HEK293 (cell line): ENCODE measurements at regions not wholly inside any gene's neighbourhood (a gene's known extent, or its start where the extent isn't known, plus 50 kb on each side); places are given as distances from the start of the nearest gene placed in this dataset.

Experiments used
- CTCF ChIA-PET: fragments of 350-600 bp; formaldehyde crosslinking; extraction: SDS; loops from one replicate; lab custom pipeline; 2021; ENCODE audit warnings: antibody characterized with exemption; lab: Yijun Ruan, JAX
- POLR2A ChIA-PET: fragments of 300-600 bp; formaldehyde crosslinking; extraction: SDS; loops from one replicate; lab custom pipeline; 2020; ENCODE audit warnings: antibody characterized with exemption, inconsistent platforms; lab: Yijun Ruan, JAX
- H3K27ac ChIP-seq: fragments of 200-500 bp; sonication (Bioruptor generic); 2 replicates; pipeline ENCODE4 v1.5.1; 2014; ENCODE audit warnings: low read depth, low read length, control low read depth, inconsistent platforms; ENCODE audit errors: extremely low read depth
- H3K36me3 ChIP-seq, 2 experiments: fragments of 200-500 bp in 1 of 2; sonication (Bioruptor generic) in 1 of 2; 1 replicate in 1 of 2; 2 replicates in 1 of 2; pipeline ENCODE4 v1.5.1; 2014 to 2017; ENCODE audit warnings: inconsistent platforms in 2 of 2, low read length in 2 of 2; ENCODE audit not compliant: control insufficient read depth in 2 of 2, insufficient read depth in 1 of 2
- H3K4me1 ChIP-seq: fragments of 200-500 bp; sonication (Bioruptor generic); 2 replicates; pipeline ENCODE4 v1.5.1; 2014; ENCODE audit warnings: mild to moderate bottlenecking, low read length, inconsistent platforms; ENCODE audit not compliant: control insufficient read depth, insufficient read depth
- H3K4me3 ChIP-seq: 2 replicates; pipeline ENCODE4 v1.5.1; 2011; ENCODE audit warnings: low read depth, mild to moderate bottlenecking, control low read depth, low read length, moderate library complexity
- H3K9me3 ChIP-seq: fragments of 200-500 bp; sonication (Bioruptor generic); 2 replicates; pipeline ENCODE4 v1.5.1; 2014; ENCODE audit warnings: low read depth, low read length, inconsistent platforms; ENCODE audit not compliant: control insufficient read depth, insufficient read depth
- BCL11B ChIP-seq: fragments of 450-650 bp; formaldehyde crosslinking; IDR thresholded peaks from 2 replicates; pipeline ENCODE4 v1.5.1; 2016; ENCODE audit warnings: low read depth, missing biosample characterization, missing genetic modification characterization
- CTCF ChIP-seq: fragments of 450-650 bp; formaldehyde crosslinking; IDR thresholded peaks from 2 replicates; pipeline ENCODE4 v1.5.1; 2016; ENCODE audit warnings: missing biosample characterization, missing genetic modification characterization
- ELK4 ChIP-seq: IDR thresholded peaks from 2 replicates; pipeline ENCODE4 v1.6.1; 2011; ENCODE audit warnings: mild to moderate bottlenecking, low read depth, low read length, borderline replicate concordance
- GFI1B ChIP-seq: fragments of 450-650 bp; formaldehyde crosslinking; IDR thresholded peaks from 2 replicates; pipeline ENCODE4 v1.5.1; 2016; ENCODE audit warnings: missing biosample characterization, missing genetic modification characterization
- KLF10 ChIP-seq: fragments of 450-650 bp; IDR thresholded peaks from 2 replicates; pipeline ENCODE4 v1.5.1; 2018; ENCODE audit warnings: missing biosample characterization, mild to moderate bottlenecking, missing genetic modification characterization
- MYNN ChIP-seq: fragments of 450-650 bp; formaldehyde crosslinking; IDR thresholded peaks from 2 replicates; pipeline ENCODE4 v1.5.1; 2016; ENCODE audit warnings: missing biosample characterization, missing genetic modification characterization, borderline replicate concordance
- PRDM2 ChIP-seq: fragments of 450-650 bp; formaldehyde crosslinking; IDR thresholded peaks from 2 replicates; pipeline ENCODE4 v1.5.1; 2016; ENCODE audit warnings: missing biosample characterization, missing genetic modification characterization, borderline replicate concordance
- SETDB1 ChIP-seq: IDR thresholded peaks from one replicate; pipeline ENCODE4 v1.6.1; 2017; ENCODE audit warnings: mild to moderate bottlenecking, low read length, moderate library complexity, mixed read lengths; ENCODE audit not compliant: insufficient read length
- TRIM28 ChIP-seq: IDR thresholded peaks from 2 replicates; pipeline ENCODE4 v1.6.1; 2011; ENCODE audit warnings: low read length, control low read depth, borderline replicate concordance
- TSHZ1 ChIP-seq: fragments of 450-650 bp; formaldehyde crosslinking; IDR thresholded peaks from 2 replicates; pipeline ENCODE4 v1.5.1; 2016; ENCODE audit warnings: missing biosample characterization, missing genetic modification characterization, borderline replicate concordance
- ZBTB7A ChIP-seq: fragments of 450-650 bp; formaldehyde crosslinking; IDR thresholded peaks from 2 replicates; pipeline ENCODE4 v1.5.1; 2016; ENCODE audit warnings: low read depth, missing biosample characterization, missing genetic modification characterization
- ZBTB8A ChIP-seq: fragments of 450-650 bp; formaldehyde crosslinking; IDR thresholded peaks from 2 replicates; pipeline ENCODE4 v1.5.1; 2016; ENCODE audit warnings: missing biosample characterization, missing genetic modification characterization
- ZFHX2 ChIP-seq: fragments of 450-650 bp; formaldehyde crosslinking; conservative IDR thresholded peaks from 2 replicates; pipeline ENCODE4 v1.5.1; 2016; ENCODE audit warnings: missing biosample characterization, missing genetic modification characterization
- ZNF112 ChIP-seq: fragments of 450-650 bp; formaldehyde crosslinking; IDR thresholded peaks from 2 replicates; pipeline ENCODE4 v1.5.0; 2017; ENCODE audit warnings: missing biosample characterization, missing genetic modification characterization
- ZNF16 ChIP-seq: fragments of 450-650 bp; formaldehyde crosslinking; IDR thresholded peaks from 2 replicates; pipeline ENCODE4 v1.5.1; 2016; ENCODE audit warnings: low read depth, missing biosample characterization, missing genetic modification characterization
- ZNF501 ChIP-seq: fragments of 450-650 bp; formaldehyde crosslinking; IDR thresholded peaks from 2 replicates; pipeline ENCODE4 v1.5.1; 2016; ENCODE audit warnings: missing biosample characterization, missing genetic modification characterization
- ZNF530 ChIP-seq: fragments of 450-650 bp; formaldehyde crosslinking; IDR thresholded peaks from 2 replicates; pipeline ENCODE4 v1.5.1; 2016; ENCODE audit warnings: low read depth, missing biosample characterization, missing genetic modification characterization
- ZNF555 ChIP-seq: fragments of 450-650 bp; formaldehyde crosslinking; conservative IDR thresholded peaks from 2 replicates; pipeline ENCODE4 v1.5.1; 2017; ENCODE audit warnings: missing biosample characterization, mild to moderate bottlenecking, missing genetic modification characterization, inconsistent platforms
- ZNF596 ChIP-seq: fragments of 450-650 bp; IDR thresholded peaks from 2 replicates; pipeline ENCODE4 v1.5.0; 2018; ENCODE audit warnings: missing biosample characterization, mild to moderate bottlenecking, missing genetic modification characterization, moderate library complexity
- ZNF626 ChIP-seq: fragments of 450-650 bp; sonication (Bioruptor Pico); formaldehyde crosslinking; IDR thresholded peaks from 2 replicates; pipeline ENCODE4 v1.5.1; 2018; ENCODE audit warnings: missing biosample characterization, missing genetic modification characterization, inconsistent platforms
- ZNF629 ChIP-seq: fragments of 450-650 bp; formaldehyde crosslinking; IDR thresholded peaks from 2 replicates; pipeline ENCODE4 v1.5.1; 2017; ENCODE audit warnings: missing biosample characterization, missing genetic modification characterization
- ZNF658 ChIP-seq: fragments of 450-650 bp; formaldehyde crosslinking; IDR thresholded peaks from 2 replicates; pipeline ENCODE4; 2016; ENCODE audit warnings: missing biosample characterization, missing genetic modification characterization
- ZNF670 ChIP-seq: fragments of 450-650 bp; formaldehyde crosslinking; IDR thresholded peaks from 2 replicates; pipeline ENCODE4 v1.5.1; 2016; ENCODE audit warnings: missing biosample characterization, missing genetic modification characterization, low read depth
- ZNF677 ChIP-seq: fragments of 450-650 bp; IDR thresholded peaks from 2 replicates; pipeline ENCODE4 v1.5.0; 2018; ENCODE audit warnings: missing biosample characterization, mild to moderate bottlenecking, missing genetic modification characterization, moderate library complexity
- ZNF843 ChIP-seq: fragments of 450-650 bp; formaldehyde crosslinking; IDR thresholded peaks from 2 replicates; pipeline ENCODE4 v1.5.1; 2016; ENCODE audit warnings: missing biosample characterization, missing genetic modification characterization

- Histone ChIP-seq H3K4me3 (no peak overlapping the region), H3K9me3 (no peaks in the 10 kb centered on the region), H3K36me3 (no peaks in the 10 kb centered on the region), H3K4me1 (no peaks in the 10 kb centered on the region), H3K27ac (no peak overlapping the region)
- POLR2A ChIA-PET, result no interaction called here
- TF ChIP-seq MYNN (no peak), ZNF658 (tag by site-specific recombination) (no peak), KLF10 (tag by site-specific recombination) (no peak), ZNF677 (no peak), GFI1B (tag by site-specific recombination) (no peak), ZNF843 (tag by site-specific recombination) (no peak), ELK4 (no peak), ZNF629 (tag by site-specific recombination) (no peak), ZNF16 (no peak), ZNF112 (tag by site-specific recombination) (no peak), ZNF501 (tag by site-specific recombination) (no peak), TSHZ1 (no peak), ZNF596 (tag by site-specific recombination) (no peak), ZNF530 (tag by site-specific recombination) (no peak)
- CTCF ChIA-PET, result interaction anchor here (0.7 to 1.1 kb wide), 2 partner anchors 58 to 171 kb away, joined by 3 read pairs; no protein-coding TSS in a partner anchor
These were observed 217.8 kb upstream of the PIK3C3 start for GRCh38 chr18:41737218-41737617.

GRCh38 chr18:41734917-41735316, 220.1 kb upstream of the PIK3C3 start:
- ChIA-PET POLR2A (no interaction called here), CTCF (interaction anchor here (0.6 to 1.8 kb wide), 4 partner anchors 11 to 1576 kb away, joined by 3 to 9 read pairs (median 3); no protein-coding TSS in a partner anchor)
- Histone ChIP-seq H3K27ac (no peak overlapping the region), H3K9me3 (no peaks in the 10 kb centered on the region), H3K4me3 (no peak overlapping the region), H3K4me1 (no peaks in the 10 kb centered on the region), H3K36me3 (no peaks in the 10 kb centered on the region)
- TF ChIP-seq BCL11B (tag by site-specific recombination) (no peak), TRIM28 (no peak), ZNF670 (no peak), CTCF (tag by site-specific recombination) (no peak), SETDB1 (no peak), PRDM2 (tag by site-specific recombination) (no peak), ZFHX2 (tag by site-specific recombination) (no peak), ZNF658 (tag by site-specific recombination) (no peak), ZNF626 (tag by site-specific recombination) (no peak), ZNF555 (tag by site-specific recombination) (no peak), ZNF677 (no peak), ZBTB8A (no peak), ZBTB7A (tag by site-specific recombination) (no peak)
